ENCODE measurements at regions not wholly inside any gene's neighbourhood (a gene's known extent, or its start where the extent isn't known, plus 50 kb on each side); places are given as distances from the start of the nearest gene placed in this dataset.

DNA sequence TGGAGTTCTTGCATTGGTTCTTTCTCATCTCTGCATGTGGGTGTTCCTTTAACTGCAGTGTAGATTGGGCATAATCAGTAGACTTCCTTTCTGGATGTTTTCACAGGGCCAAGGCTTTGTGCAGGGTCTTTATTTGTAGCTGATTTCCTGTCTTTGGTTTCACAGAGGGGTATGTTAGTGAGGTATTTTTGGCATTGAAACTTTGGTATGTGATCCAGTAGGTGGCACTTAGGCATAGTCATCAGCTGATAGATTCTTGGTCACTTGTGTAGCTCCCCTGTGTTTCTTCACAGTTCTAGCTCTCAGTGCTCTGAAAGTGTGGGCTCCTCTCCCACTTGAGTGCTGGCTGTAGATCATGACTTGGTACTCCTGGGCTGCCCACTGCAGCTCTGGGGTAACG, 52.7 kb upstream of the LMO3 start:
- in situ Hi-C loops (cut with HindIII; ENCODE audit: low pct_unique_long_range_greater_than_20kb, low sequenced_read_pairs), result no loop called here
- DNase-seq (ENCODE audit: low read depth, low spot score), result no peak

Small RNA genes lying in the stretch of these regions (small RNA-seq; reads per million reads assigned to genes)
- 0 reads per million in 2 experiments for gene RNU6-837P

Data from SK-MEL-5 (cell line).